Osteoblast (primary cell): ENCODE measurements at regions not wholly inside any gene's neighbourhood (a gene's known extent, or its start where the extent isn't known, plus 50 kb on each side); places are given as distances from the start of the nearest gene placed in this dataset.

Experiments used
- DNase-seq: peaks from one replicate; pipeline ENCODE4 v3.0.0; 2011; ENCODE audit warnings: low spot score, mixed read lengths; ENCODE audit not compliant: insufficient read length; ENCODE audit errors: missing footprints
- H2AFZ ChIP-seq: 2 replicates; pipeline ENCODE4 v1.6.0; 2011; ENCODE audit warnings: mild to moderate bottlenecking, low read length
- H3K27ac ChIP-seq: 2 replicates; pipeline ENCODE4 v1.5.1; 2011; ENCODE audit warnings: mild to moderate bottlenecking, low read depth, low read length, moderate library complexity
- H3K27me3 ChIP-seq: 2 replicates; pipeline ENCODE4 v1.6.0; 2012; ENCODE audit warnings: mild to moderate bottlenecking, control low read depth, inconsistent platforms, low read length, moderate library complexity; ENCODE audit not compliant: insufficient read depth
- H3K36me3 ChIP-seq: 2 replicates; pipeline ENCODE4 v1.5.1; 2011; ENCODE audit warnings: mild to moderate bottlenecking, low read length, control low read depth, moderate library complexity; ENCODE audit not compliant: insufficient read depth
- H3K4me1 ChIP-seq: 2 replicates; pipeline ENCODE4 v1.5.1; 2011; ENCODE audit warnings: mild to moderate bottlenecking, low read length, control low read depth, moderate library complexity; ENCODE audit not compliant: insufficient read depth
- H3K4me2 ChIP-seq: 2 replicates; pipeline ENCODE4 v1.6.0; 2011; ENCODE audit warnings: mild to moderate bottlenecking, low read length; ENCODE audit not compliant: insufficient read depth
- H3K4me3 ChIP-seq: fragments of 200-600 bp; sonication (generic); 3 replicates; pipeline ENCODE4 v1.5.1; 2012; ENCODE audit warnings: mild to moderate bottlenecking, low read length, inconsistent platforms; ENCODE audit not compliant: insufficient read depth
- H3K79me2 ChIP-seq: 2 replicates; pipeline ENCODE4 v1.6.0; 2012; ENCODE audit warnings: mild to moderate bottlenecking, low read length, control low read depth, inconsistent platforms; ENCODE audit not compliant: insufficient read depth
- H3K9me3 ChIP-seq: 2 replicates; pipeline ENCODE4 v1.5.1; 2011; ENCODE audit warnings: low read depth, low read length, control low read depth
- H4K20me1 ChIP-seq: 2 replicates; pipeline ENCODE4 v1.6.0; 2012; ENCODE audit warnings: mild to moderate bottlenecking, low read length, control low read depth; ENCODE audit not compliant: insufficient read depth
- TF ChIP-seq, protein P1 (sequence below): IDR thresholded peaks from 2 replicates; pipeline ENCODE4 v1.5.1; 2011; ENCODE audit warnings: mild to moderate bottlenecking, low read depth, low read length, moderate library complexity; ENCODE audit errors: extremely low read depth

DNA sequence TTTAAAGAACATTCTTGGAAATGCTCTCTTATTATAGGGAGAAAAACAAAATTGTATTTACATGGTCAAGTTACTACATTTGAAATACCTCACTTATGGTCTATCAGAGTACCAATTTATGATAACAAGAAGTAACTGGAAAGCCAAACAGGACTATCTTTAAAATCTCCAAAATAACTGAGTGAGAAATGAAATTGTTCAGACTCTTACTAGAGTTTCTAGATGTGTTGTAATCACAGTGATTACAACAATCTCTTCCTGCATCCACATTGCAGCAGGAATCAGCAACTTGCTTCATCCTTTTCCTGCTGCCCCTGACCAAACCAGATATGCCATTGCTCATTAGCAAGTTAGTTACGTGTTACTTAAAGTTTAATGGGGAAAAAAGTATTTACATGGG, 245.2 kb upstream of the SMIM31 start:
- H4K20me1 ChIP-seq, result no peaks in the 10 kb centered on the region
- H3K79me2 ChIP-seq, result no peaks in the 10 kb centered on the region
- TF ChIP-seq, protein P1, sequence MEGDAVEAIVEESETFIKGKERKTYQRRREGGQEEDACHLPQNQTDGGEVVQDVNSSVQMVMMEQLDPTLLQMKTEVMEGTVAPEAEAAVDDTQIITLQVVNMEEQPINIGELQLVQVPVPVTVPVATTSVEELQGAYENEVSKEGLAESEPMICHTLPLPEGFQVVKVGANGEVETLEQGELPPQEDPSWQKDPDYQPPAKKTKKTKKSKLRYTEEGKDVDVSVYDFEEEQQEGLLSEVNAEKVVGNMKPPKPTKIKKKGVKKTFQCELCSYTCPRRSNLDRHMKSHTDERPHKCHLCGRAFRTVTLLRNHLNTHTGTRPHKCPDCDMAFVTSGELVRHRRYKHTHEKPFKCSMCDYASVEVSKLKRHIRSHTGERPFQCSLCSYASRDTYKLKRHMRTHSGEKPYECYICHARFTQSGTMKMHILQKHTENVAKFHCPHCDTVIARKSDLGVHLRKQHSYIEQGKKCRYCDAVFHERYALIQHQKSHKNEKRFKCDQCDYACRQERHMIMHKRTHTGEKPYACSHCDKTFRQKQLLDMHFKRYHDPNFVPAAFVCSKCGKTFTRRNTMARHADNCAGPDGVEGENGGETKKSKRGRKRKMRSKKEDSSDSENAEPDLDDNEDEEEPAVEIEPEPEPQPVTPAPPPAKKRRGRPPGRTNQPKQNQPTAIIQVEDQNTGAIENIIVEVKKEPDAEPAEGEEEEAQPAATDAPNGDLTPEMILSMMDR, result no peak
- no peak overlapping the region for H3K27ac ChIP-seq
- no peak overlapping the region for H3K4me2 ChIP-seq
- DNase-seq, result no peak
- no peaks in the 10 kb centered on the region for H3K4me1 ChIP-seq
- no peaks in the 10 kb centered on the region for H3K27me3 ChIP-seq
- H3K36me3 ChIP-seq, result no peaks in the 10 kb centered on the region
- H2AFZ ChIP-seq, result peak overlapping the region; percentile 6
- H3K9me3 ChIP-seq, result peaks cover 2% of the 10 kb centered on the region
- no peak overlapping the region for H3K4me3 ChIP-seq

DNA sequence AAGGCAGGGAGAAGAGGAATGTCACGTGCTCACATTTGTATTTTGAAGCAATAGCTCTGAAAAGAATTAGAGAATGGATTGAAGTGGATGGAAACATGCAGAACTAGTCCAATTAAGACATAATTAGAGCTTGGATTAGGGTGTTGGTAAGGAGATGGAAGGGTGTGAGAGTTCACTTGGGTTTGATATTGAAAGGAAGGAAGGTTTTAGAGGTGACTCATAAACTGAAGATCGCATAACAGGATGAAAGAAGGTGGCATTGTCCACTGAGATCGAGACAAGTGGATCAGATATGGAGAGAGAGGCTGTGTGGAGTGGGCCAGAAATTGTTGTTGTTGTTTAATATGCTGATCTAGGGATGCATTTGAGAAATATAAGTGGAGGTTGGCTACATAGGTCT, 244.0 kb upstream of the SMIM31 start:
- no peak overlapping the region for H2AFZ ChIP-seq
- no peak for DNase-seq
- H3K27me3 ChIP-seq, result no peaks in the 10 kb centered on the region
- peaks cover 2% of the 10 kb centered on the region for H3K9me3 ChIP-seq
- H3K79me2 ChIP-seq, result no peaks in the 10 kb centered on the region
- no peaks in the 10 kb centered on the region for H3K4me1 ChIP-seq
- no peaks in the 10 kb centered on the region for H4K20me1 ChIP-seq
- no peak overlapping the region for H3K27ac ChIP-seq
- TF ChIP-seq, protein P1, result no peak
- no peak overlapping the region for H3K4me2 ChIP-seq
- H3K4me3 ChIP-seq, result no peak overlapping the region
- no peaks in the 10 kb centered on the region for H3K36me3 ChIP-seq

DNA sequence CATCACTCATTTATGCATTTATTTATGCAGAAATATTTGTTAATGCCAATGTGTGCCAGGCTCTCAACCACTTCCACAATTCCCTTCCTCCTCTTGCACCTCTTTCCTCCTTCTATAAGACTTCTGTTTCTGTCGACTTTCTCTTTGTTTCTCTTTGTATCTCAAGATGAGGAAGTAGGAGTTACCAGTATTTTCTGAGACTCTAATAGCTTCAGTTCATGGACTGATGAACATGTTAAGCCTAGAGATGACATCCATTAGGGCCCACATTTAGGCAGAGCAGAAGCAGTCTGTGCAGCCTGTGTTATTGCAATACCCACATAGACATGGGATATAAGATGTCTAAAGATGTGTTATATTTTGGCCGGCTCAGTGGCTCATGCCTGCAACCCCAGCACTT, 241.8 kb upstream of the SMIM31 start:
- Histone ChIP-seq H3K4me1 (no peaks in the 10 kb centered on the region), H3K27me3 (no peaks in the 10 kb centered on the region), H3K36me3 (no peaks in the 10 kb centered on the region), H3K4me3 (no peak overlapping the region), H3K4me2 (no peak overlapping the region), H3K27ac (no peak overlapping the region), H3K9me3 (peaks cover 2% of the 10 kb centered on the region), H2AFZ (no peak overlapping the region), H3K79me2 (no peaks in the 10 kb centered on the region), H4K20me1 (no peaks in the 10 kb centered on the region)
- no peak for DNase-seq
- TF ChIP-seq, protein P1, result no peak

DNA sequence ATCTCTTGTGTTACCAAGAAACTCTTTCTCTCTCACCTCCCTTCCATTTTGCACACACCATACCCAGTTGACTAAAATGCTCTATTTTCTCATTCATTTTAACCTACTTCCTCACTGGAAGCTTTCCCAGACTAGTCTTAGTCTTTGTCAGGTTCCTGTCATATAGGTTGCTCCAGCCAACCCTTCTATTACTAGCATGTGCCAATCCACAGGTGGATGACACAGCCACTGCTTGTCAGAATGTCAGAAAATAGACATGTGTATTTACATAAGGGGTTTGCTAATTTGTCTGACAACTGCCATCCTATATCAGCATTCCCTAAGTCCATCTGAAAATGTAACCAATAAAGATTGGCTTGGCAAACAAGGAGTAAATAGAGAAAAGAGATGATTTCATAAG, 239.2 kb upstream of the SMIM31 start:
- TF ChIP-seq, protein P1, result no peak
- H3K27me3 ChIP-seq, result no peaks in the 10 kb centered on the region

More for the DNA sequence above, 239.2 kb upstream of the SMIM31 start:
- no peak overlapping the region for H3K4me2 ChIP-seq
- no peaks in the 10 kb centered on the region for H4K20me1 ChIP-seq
- peaks cover 2% of the 10 kb centered on the region for H3K9me3 ChIP-seq
- H2AFZ ChIP-seq, result no peak overlapping the region
- H3K36me3 ChIP-seq, result no peaks in the 10 kb centered on the region
- H3K4me1 ChIP-seq, result no peaks in the 10 kb centered on the region
- H3K4me3 ChIP-seq, result no peak overlapping the region
- no peak for DNase-seq
- no peak overlapping the region for H3K27ac ChIP-seq
- no peaks in the 10 kb centered on the region for H3K79me2 ChIP-seq
